ENCODE measurements at regions not wholly inside any gene's neighbourhood (a gene's known extent, or its start where the extent isn't known, plus 50 kb on each side); places are given as distances from the start of the nearest gene placed in this dataset.
"Not testable (repeated sequence)": the region's sequence is repeated elsewhere in the genome, so short reads cannot be mapped to it uniquely, and the experiment has no call there.

- intact Hi-C loops (cut with micrococcal nuclease), result no loop called here
Observed at GRCh38 chr18:78822949-78823285, 156.7 kb upstream of the SALL3 start.

- intact Hi-C loops (cut with micrococcal nuclease), result no loop called here
Observed at GRCh38 chr18:78825168-78825567, 154.4 kb upstream of the SALL3 start.

GRCh38 chr18:78826631-78827030, 153.0 kb upstream of the SALL3 start:
- intact Hi-C loops (cut with micrococcal nuclease), result no loop called here

- intact Hi-C loops (cut with micrococcal nuclease), result no loop called here
Observed at GRCh38 chr18:78827141-78827540, 152.5 kb upstream of the SALL3 start.

GRCh38 chr18:78828131-78828530, 151.5 kb upstream of the SALL3 start:
- intact Hi-C loops (cut with micrococcal nuclease), result no loop called here

GRCh38 chr18:78829026-78829425, 150.6 kb upstream of the SALL3 start:
- intact Hi-C loops (cut with micrococcal nuclease), result not testable (repeated sequence)

GRCh38 chr18:78830161-78830560, 149.5 kb upstream of the SALL3 start:
- intact Hi-C loops (cut with micrococcal nuclease), result no loop called here

- intact Hi-C loops (cut with micrococcal nuclease), result no loop called here
Observed at GRCh38 chr18:78830826-78831225, 148.8 kb upstream of the SALL3 start.

- intact Hi-C loops (cut with micrococcal nuclease), result no loop called here
Observed at GRCh38 chr18:78831603-78832002, 148.0 kb upstream of the SALL3 start.

GRCh38 chr18:78833833-78834232, 145.8 kb upstream of the SALL3 start:
- intact Hi-C loops (cut with micrococcal nuclease), result no loop called here

GRCh38 chr18:78836838-78837237, 142.8 kb upstream of the SALL3 start:
- intact Hi-C loops (cut with micrococcal nuclease), result no loop called here

GRCh38 chr18:78837754-78838153, 141.9 kb upstream of the SALL3 start:
- intact Hi-C loops (cut with micrococcal nuclease), result no loop called here

- intact Hi-C loops (cut with micrococcal nuclease), result no loop called here
Observed at GRCh38 chr18:78838183-78838582, 141.4 kb upstream of the SALL3 start.

- intact Hi-C loops (cut with micrococcal nuclease), result no loop called here
Observed at GRCh38 chr18:78849046-78849445, 130.6 kb upstream of the SALL3 start.

- intact Hi-C loops (cut with micrococcal nuclease), result no loop called here
Observed at GRCh38 chr18:78849458-78849857, 130.2 kb upstream of the SALL3 start.

GRCh38 chr18:78853341-78853740, 126.3 kb upstream of the SALL3 start:
- intact Hi-C loops (cut with micrococcal nuclease), result no loop called here

- intact Hi-C loops (cut with micrococcal nuclease), result no loop called here
Observed at GRCh38 chr18:78855188-78855587, 124.4 kb upstream of the SALL3 start.

- intact Hi-C loops (cut with micrococcal nuclease), result no loop called here
Observed at GRCh38 chr18:78856569-78857313, 122.9 kb upstream of the SALL3 start.

- intact Hi-C loops (cut with micrococcal nuclease), result no loop called here
Observed at GRCh38 chr18:78857314-78858150, 122.1 kb upstream of the SALL3 start.

GRCh38 chr18:78859686-78860085, 119.9 kb upstream of the SALL3 start:
- intact Hi-C loops (cut with micrococcal nuclease), result no loop called here

GRCh38 chr18:78860117-78860516, 119.5 kb upstream of the SALL3 start:
- intact Hi-C loops (cut with micrococcal nuclease), result no loop called here

- intact Hi-C loops (cut with micrococcal nuclease), result no loop called here
Observed at GRCh38 chr18:78861116-78861515, 118.5 kb upstream of the SALL3 start.

- intact Hi-C loops (cut with micrococcal nuclease), result no loop called here
Observed at GRCh38 chr18:78861706-78862105, 117.9 kb upstream of the SALL3 start.

Measured in T-helper 2 cell treated with Interferon-gamma antibody and Interleukin-4, amounts not matched to agents 100 ng/mL and 5 ng/mL, for 36 hours (primary cell).